NCI-H2196 (cell line): ENCODE measurements at regions not wholly inside any gene's neighbourhood (a gene's known extent, or its start where the extent isn't known, plus 50 kb on each side); places are given as distances from the start of the nearest gene placed in this dataset.
"Not testable (repeated sequence)": the region's sequence is repeated elsewhere in the genome, so short reads cannot be mapped to it uniquely, and the experiment has no call there.

Experiments
- DNase-seq: peaks from one replicate; lab custom pipeline; 2025; ENCODE audit not compliant: unreplicated experiment; lab: John Stamatoyannopoulos, UW

DNA sequence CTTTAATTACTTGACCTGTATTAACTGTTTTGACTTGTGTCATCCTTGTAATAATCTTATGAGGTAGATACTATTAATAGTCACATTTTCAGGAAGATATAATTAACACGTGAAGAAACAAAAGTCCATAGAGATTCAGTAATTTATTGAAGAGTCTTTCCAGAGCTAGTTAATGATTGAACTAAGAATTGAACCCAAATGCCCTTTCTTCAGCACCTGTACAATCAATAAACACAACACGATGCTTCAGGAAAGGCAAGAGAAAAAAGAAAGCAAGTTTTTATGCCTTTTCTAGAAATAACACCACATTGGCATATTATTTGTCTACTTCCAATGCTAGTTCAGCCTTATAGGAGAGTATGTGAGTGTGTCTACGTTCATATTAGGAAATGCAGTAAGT is 399.6 kb downstream of the NAF1 start:
- DNase-seq: no peak

DNA sequence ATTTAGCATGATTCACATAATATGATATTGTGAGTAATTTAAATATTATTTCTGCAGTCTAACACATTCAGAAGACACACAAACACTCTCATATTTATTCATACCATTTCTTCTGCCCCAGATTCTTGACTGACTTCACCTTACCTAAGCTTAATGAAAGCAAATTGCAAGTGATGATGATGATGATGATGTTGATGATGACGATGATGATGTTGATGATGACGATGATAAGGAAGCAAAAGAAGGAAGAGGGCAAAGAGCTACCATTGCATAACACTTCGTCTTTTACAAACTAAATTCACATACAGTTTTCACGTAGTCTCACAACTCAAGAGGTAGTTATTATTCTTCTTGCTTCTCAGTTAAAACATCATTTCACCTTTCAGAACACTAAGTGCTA is 404.7 kb downstream of the NAF1 start:
- no peak for DNase-seq

DNA sequence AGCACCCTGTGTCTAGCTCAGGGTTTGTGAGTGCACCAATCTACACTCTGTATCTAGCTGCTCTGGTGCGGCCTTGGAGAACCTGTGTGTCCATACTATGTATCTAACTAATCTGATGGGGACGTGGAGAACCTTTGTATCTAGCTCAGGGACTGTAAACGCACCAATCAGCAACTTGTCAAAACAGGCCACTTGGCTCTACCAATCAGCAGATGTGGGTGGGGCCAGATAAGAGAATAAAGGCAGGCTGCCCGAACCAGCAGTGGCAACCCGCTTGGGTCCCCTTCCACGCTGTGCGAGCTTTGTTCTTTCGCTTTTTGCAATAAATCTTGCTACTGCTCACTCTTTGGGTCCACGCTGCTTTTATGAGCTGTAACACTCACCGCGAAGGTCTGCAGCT is 426.5 kb downstream of the NAF1 start:
- DNase-seq: not testable (repeated sequence)

DNA sequence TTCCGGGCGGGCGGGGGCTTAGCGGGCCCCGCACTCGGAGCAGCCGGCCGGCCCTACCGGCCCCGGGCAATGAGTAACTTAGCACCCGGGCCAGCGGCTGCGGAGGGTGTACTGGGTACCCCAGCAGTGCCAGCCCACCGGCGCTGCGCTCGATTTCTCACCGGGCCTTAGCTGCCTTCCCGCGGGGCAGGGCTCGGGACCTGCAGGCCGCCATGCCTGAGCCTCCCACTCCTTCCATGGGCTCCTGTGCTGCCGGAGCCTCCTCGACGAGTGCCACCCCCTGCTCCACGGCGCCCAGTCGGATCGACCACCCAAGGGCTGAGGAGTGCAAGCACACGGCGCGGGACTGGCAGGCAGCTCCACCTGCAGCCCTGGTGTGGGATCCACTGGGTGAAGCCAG is 427.1 kb downstream of the NAF1 start:
- DNase-seq: not testable (repeated sequence)

DNA sequence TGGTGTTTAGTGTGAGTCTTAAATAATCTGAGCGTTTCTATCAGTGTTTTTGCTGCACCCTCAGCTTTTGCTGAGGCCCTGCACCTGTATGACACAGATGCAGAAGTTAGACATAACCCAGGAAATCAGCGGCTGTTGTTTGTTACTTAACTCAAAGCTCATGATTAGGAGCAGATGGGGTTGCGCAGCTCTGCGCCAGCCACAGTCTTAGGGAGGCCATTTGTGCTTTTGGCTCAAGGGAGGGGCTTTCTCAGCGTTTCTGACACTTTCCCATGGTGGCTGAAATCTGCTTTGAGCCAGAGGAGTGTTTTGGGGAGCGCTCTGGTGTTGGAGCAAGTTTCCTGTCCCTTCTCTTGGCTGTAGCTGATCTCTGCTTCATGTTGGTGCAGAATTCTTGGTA is 433.8 kb downstream of the NAF1 start:
- no peak for DNase-seq

DNA sequence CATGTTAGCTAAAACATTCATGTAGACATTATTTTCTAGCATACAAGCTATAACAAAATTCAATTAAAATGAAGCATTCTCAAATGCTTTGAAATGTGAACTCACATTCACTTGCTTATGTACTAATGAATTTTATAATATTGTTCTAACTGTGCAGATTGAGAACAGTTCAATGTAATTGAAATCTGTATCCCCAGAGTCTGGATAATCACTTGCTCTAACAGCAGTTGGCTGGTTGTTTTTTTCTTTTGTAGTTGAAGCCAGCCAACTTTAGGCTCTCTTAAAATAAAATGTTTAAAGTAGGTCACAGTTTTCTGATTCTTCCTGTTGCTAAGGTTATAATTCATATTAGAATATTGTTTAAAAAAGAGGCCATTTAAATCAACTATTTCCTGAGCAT is 438.9 kb downstream of the NAF1 start:
- no peak for DNase-seq

DNA sequence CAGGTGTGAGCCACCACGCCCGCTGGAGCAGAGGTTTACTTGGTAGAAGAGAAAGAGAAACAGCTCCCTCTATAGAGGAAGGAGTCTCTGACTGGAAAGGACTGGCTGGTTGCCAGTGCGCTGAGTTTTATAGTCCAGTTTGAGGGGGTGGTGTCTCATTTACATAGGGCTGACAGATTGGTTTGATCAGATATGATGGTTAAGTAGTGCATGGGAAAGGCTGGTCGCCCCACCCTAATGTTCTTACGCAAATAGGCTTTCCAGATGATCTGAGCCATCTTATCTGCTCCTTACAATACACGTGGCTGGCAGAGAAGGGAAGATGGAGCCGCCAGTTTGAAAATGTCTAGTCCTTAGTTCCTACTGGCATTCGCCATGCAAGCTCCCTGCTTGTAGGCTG is 439.5 kb downstream of the NAF1 start:
- DNase-seq: no peak

DNA sequence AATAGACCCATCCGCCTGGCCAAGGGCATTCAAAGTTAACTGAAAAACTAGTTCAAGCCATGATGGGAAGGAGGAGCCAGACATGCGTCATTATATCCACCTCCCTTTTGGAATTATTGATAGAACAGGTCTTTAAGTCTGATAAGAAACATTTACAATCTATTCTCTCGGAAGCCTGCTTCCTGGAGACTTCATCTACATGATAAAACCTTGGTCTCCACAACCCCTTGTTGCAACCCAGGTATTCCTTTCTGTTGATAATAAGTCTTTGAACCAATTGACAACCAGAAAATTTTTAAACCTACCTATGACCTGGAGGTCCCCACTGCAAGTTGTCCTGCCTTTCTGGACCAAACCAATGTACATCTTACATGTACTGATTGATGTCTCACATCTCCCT is 451.3 kb downstream of the NAF1 start:
- no peak for DNase-seq

DNA sequence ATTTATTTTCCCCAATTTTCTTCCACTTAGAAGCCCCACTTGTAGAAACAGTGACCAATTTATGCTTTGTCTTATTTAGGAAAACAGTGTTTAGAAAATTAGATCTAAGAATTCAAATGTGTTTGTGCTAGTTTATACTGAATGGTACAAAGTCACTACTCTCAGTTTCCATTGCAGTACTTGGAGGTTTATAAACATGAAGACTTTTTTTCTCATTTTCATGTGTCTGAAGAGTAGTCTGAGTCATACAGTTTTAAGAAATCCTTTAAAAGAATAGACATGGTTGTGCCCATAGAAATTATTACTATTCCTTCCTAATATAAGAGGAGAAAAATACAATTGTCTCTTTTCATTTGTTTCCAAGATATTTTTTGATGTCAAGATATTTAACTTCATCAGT is 458.7 kb downstream of the NAF1 start:
- no peak for DNase-seq

DNA sequence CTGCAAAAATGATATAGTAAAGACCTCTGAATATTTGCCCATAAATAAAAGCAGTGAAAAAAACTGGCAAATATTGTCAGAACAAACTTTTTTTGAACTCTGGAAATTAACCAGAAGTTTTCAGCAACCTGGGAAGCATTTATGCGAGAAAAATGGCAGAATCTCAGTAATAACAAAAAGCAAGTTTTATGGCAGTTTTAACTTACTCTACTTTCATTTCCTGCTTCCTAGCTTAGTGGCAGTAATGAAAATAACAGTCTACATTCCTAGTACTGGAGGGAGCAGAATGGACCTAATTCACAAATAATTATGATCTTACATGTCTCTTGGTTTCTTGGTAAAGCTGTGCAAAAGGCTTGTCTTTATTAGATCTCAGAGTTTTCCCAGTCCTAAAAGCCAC is 460.1 kb downstream of the NAF1 start:
- no peak for DNase-seq

DNA sequence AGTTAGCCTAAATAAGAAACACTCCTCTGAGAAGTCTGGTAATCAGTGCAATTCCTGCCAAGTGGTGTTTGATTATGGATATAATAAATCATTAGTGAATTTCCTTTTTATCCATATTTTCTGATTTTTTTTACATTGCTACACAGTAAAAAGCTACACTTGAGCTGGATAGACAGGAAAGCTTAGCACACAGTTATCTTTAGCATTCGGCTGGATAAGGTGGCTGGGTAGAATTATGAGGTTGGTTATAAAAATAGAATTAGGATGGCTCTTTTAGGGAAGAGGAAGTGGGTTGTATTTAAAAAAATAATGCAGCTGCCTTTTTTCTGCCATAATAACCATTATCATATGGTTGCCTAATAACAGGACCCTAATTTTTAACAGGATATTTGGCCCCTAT is 460.6 kb downstream of the NAF1 start:
- DNase-seq: no peak

DNA sequence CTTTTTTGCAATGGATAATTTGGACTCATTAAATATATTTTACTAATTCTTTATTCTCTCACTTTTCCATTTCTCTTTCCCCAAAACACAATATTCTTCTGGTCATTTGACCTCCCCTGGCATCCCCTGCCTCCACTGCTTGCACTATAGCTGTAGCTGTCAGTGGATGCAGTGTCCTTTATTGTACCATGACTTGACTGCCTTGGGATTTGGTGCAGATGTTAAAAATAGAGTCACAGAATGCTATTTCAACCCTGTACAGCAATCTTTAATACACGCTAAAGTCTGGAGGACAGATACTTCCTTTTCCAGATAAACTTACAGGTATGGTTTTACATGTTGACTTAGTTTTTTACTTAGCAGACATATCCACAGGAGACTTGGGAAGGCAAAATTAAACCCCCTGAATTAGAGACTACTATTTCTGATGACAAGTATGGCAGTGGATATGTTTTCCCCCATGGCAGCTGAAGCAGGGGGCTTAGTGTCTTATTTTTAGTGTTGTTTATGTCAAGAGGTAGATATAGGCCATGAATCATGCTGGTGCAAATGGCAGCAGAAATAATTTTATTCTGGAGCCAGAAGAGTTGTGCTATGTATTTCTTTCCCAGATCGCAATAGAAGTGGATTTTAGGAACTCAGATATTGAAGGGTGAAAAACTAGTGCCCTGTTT is 461.4 kb downstream of the NAF1 start:
- DNase-seq: no peak

DNA sequence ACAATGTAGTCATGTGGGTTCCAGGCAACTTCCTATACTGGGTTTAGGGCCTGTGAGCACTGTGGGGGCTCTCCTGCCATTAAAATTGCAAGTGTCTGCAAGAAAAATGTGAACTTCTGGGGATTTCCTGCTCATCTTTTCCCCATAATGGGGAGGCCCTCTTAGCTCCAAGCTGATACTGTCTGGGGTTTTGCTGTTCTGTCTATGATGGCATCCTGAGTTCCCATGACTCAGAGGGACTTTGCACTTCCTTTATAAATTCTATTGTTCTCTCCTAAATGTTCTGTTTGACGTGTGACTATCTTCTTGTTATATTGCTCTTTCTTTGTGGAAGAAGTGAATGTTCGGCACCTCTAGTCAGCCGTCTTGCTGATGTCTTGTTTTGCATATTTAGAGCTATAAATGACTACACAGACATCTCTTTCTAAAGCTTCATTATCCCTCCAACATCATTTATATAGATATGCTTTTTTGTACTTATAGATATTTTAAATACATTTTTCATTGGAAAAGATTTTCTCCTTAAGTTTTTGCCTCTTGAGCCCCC is 465.8 kb downstream of the NAF1 start:
- DNase-seq: no peak

DNA sequence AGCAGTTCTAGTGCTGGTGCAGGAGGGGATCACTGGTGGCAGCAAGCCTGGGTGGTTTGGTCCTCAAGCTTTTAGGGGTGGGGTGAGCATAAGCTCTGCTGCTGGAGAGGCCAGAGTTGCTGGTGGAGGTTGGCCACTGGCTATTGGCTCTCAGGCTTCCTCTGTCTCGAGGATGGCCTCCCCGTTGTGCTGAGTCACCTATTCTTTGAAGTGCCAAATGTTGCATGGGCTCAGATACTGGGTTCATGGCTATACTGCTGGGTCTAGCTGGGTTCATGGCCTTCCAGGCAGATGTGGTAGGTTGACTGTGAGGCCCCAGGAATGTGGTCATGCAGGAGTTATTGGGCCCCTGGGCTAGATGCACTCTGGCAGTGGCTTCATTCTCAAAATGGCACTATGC is 466.3 kb downstream of the NAF1 start:
- no peak for DNase-seq

DNA sequence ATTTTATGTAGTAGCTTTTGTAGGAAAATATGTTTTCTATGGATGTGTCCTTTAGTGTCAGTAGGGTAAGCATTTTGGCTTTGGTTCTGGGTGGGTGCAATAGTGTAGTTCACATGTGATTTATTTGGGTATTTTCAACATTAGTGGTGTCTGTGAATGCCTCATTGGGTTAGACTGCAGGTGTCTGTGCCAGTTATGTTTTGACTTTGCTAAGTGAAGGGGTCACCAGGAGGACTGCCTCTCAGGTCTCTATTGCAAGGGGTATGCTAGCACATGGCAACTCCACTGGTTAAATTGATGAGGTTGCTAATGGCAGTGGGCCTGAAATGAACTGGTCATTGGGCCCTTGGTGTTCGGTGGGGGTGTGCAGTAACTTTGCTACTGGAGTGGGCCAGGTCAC is 467.1 kb downstream of the NAF1 start:
- no peak for DNase-seq

DNA sequence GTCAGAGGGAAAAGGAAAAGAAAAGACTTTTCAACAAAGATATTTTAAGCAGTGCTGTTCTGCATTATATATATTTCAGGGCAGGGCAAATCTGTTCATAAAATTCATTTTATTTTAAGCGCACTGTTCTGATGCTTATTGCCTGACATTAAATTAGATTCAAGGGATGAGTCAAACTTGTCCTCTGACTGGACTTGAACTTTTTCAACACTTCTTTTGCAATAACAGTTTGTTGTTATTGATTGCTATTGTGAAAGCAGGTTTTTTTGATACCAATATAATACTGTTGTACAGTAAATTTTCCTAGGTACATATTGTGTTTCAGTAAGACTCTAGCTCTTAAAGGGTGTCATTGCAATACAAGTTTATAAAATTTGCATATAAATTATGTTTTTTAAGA is 481.3 kb downstream of the NAF1 start:
- DNase-seq: no peak

DNA sequence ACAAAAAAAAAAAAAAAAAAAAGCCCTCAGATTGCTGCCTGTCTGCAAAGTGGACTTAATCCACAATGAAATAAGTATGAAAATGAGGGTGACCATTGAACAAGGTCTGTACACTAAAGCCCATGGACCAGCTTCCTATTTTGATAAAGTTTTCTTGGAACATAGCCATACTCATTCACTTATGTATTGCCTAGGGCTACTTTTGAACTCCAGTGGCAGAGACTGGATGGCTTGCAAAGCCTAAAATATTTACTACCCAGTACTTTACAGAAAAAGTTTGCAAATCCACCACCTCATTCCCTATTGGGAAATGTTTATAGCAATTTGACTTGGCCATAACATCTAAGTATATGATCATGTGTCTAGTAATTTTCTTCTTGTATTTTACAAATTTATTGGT is 481.7 kb downstream of the NAF1 start:
- no peak for DNase-seq

DNA sequence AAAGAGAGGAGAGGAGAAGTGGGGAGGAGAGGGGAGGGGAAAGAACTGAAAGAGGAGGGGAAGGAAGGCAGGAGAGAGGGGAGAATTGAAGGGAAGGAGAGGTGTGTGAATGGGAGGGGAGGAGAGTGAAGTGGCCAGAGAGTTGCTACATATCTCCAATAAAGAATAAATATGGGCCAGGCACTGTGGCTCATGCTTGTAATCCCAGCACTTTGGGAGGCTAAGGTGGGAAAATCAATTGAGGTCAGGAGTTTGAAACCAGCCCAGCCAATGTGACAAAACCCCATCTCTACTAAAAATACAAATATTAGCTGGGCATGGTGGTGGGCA is 482.4 kb downstream of the NAF1 start:
- DNase-seq: no peak

DNA sequence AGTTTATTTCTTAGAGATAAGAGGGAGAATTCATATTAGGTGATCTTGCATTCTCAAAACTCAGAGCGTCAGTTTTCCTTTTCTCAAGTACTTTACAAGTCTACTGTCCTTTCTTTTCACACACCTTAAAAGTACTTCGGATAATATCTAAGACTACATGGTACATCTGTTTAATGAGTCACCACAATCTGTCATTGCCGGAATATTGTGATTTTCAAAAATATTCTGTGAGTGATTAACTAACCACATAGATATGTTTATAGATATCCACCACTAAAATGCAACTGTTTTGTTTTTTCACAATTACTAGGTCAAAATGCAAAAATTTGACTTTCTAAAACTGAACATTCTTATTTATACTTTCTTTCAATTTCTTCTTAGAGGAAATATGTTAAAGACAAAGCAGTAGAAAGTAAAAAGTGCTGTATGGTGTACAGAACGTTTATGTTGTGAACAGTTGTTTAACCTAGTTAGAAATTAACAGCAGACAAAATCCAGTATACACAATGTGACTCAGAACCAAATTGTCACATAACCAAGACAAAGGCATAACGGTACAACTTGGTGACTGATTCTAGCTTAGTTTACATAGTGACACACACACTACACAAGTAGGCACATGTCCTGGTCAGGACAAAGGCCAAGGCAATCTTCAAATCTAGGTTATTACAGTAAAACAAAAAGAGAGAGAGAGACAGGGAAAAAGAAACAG is 482.9 kb downstream of the NAF1 start:
- no peak for DNase-seq

DNA sequence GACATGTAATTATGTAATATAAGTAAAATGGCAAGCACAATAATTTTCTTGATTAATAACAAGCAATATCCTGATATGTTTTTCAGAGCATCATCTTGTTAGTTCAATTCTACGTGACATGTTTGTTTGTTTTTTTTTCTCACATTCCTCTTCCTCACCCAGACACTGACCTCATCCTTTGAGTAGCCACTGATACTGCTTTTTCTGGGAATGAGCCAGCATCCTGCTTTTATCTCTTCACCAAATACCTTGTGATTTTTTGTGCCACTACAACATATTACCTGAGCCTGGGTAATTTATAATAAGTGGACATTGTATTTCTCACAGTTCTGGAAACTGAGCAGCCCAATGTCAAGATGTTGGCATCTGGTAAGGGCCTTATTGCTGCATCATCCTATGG is 484.0 kb downstream of the NAF1 start:
- DNase-seq: no peak

DNA sequence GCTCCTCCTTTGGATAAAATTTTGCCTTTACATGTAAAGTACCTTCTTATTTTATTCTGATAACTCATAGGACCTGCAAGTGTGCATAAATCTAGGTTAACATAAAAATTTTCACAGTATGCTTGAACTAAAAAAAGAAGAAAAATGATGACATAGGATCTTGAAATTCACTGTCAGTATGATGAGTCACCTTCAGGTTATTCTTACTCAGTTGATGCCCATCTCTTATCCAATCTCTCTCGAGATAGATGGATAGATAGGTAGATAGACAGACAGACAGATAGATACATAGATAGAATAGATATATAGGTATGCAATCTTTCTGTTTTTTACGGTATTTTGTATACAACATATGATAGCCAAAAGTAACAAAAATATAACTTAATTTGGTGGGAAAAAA is 485.5 kb downstream of the NAF1 start:
- DNase-seq: no peak

DNA sequence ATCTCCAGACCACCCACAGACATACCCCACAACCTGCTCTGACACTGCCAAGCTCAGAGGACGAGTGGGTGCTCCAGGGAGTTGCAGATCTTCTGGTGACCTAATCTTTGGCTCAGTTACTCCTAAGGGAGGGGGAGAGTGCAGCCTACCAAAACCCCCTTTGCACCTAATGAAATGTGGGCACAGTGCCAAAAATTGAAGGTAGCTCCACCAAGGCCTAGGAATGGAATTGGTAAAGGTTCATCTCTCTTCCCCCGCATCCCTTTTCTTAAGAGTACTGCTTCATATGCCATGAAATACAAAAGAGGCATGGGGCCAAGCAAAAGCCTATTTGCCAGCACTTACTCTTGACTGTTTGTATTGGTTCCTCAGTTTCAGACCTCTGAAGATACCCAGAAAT is 491.0 kb downstream of the NAF1 start:
- no peak for DNase-seq

DNA sequence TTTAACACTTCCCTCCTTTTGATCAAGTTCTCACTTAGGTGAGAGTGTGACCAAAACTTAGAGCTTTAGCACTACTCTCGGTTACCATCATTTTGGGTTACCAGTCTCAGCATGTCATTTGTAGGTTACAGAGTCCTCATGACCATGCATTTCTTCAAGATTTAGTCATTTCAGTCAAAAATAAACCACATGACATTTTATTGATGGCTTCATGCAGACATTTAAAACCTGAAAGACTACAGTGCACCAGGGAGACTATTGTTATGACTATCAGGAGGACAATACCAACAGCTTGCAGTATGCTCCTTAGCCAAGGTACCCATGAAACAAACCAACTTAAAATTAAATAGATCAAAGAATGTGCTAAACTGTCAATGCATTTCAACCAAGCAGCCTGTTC is 498.1 kb upstream of the FSTL5 start:
- DNase-seq: no peak
